NCI-H1930 (cell line): ENCODE measurements at regions not wholly inside any gene's neighbourhood (a gene's known extent, or its start where the extent isn't known, plus 50 kb on each side); places are given as distances from the start of the nearest gene placed in this dataset.

Experiments used
- DNase-seq, 2 experiments: peaks; one replicate each; lab custom pipeline; 2025; lab: John Stamatoyannopoulos, UW

- no peak for DNase-seq
Observed at GRCh38 chr4:10173754-10174749, 57.5 kb upstream of the WDR1 start.

- DNase-seq = no peak
Observed at GRCh38 chr4:10173037-10173753, 56.6 kb upstream of the WDR1 start.

- no peak for DNase-seq
Observed at GRCh38 chr4:10172278-10172921, 55.8 kb upstream of the WDR1 start.

- DNase-seq = no peak
Observed at GRCh38 chr4:10171055-10171454, 54.5 kb upstream of the WDR1 start.

- DNase-seq = no peak
Observed at GRCh38 chr4:10169839-10170387, 53.3 kb upstream of the WDR1 start.

- DNase-seq = no peak
Observed at GRCh38 chr4:10168151-10168550, 51.6 kb upstream of the WDR1 start.

- DNase-seq = no peak
Observed at GRCh38 chr4:10167201-10167600, 50.6 kb upstream of the WDR1 start.
